ENCODE measurements at regions not wholly inside any gene's neighbourhood (a gene's known extent, or its start where the extent isn't known, plus 50 kb on each side); places are given as distances from the start of the nearest gene placed in this dataset.

GRCh38 chr1:234906654-234907053, 222.0 kb downstream of the TOMM20 start:
- Mint-ChIP-seq H3K27ac (ENCODE audit: unreplicated experiment) (no peak overlapping the region), H3K27me3 (ENCODE audit: low read depth) (no peaks in the 10 kb centered on the region), H3K4me1 (peaks cover 9% of the 10 kb centered on the region), H3K4me3 (no peak overlapping the region), H3K36me3 (ENCODE audit: low read depth) (no peaks in the 10 kb centered on the region), H3K9me3 (no peaks in the 10 kb centered on the region)
- TF ChIP-seq, protein P1, sequence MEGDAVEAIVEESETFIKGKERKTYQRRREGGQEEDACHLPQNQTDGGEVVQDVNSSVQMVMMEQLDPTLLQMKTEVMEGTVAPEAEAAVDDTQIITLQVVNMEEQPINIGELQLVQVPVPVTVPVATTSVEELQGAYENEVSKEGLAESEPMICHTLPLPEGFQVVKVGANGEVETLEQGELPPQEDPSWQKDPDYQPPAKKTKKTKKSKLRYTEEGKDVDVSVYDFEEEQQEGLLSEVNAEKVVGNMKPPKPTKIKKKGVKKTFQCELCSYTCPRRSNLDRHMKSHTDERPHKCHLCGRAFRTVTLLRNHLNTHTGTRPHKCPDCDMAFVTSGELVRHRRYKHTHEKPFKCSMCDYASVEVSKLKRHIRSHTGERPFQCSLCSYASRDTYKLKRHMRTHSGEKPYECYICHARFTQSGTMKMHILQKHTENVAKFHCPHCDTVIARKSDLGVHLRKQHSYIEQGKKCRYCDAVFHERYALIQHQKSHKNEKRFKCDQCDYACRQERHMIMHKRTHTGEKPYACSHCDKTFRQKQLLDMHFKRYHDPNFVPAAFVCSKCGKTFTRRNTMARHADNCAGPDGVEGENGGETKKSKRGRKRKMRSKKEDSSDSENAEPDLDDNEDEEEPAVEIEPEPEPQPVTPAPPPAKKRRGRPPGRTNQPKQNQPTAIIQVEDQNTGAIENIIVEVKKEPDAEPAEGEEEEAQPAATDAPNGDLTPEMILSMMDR (conservative IDR thresholded peaks at IDR 0.05): no peak
- DNase-seq (ENCODE audit: low read depth, low spot score): no peak

DNA sequence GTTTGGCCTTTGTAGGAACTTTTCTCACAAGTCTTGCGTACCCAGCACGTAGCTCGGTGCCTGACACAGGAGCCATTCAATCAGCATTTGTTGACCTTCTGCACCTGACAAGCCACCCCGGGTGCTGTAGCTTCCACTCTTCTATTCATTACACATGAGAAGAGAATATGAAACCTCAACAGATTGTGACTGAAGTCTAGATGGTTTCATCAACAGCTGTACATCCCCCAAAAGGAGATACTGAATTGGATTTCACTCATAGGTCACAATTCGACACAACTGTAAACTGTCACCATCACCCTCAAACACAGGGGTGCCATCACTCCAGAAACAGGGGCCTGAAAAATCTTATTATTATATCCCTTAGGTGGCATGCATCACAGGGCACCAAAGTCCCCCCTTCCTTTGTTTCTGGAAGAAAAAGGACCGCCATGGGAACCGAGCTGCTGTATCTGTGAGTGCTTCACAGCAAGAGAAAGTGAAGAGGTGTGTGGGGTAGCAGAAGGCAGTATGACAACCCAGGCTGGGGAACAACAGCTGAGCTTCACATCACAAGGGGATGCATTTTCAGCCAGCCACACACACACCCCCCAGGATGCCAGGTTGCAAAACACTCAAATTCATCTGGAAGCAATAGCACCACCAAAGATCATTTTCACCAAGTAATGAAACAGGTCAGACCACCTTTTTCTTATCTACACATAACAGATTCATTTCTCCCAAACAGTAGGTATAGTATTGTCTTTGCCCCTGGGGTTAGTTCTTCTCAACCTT, 225.7 kb downstream of the TOMM20 start:
- H3K9me3 Mint-ChIP-seq: no peaks in the 10 kb centered on the region
- H3K4me3 Mint-ChIP-seq: no peak overlapping the region
- no peaks in the 10 kb centered on the region for H3K27me3 Mint-ChIP-seq (ENCODE audit: low read depth)
- no peaks in the 10 kb centered on the region for H3K36me3 Mint-ChIP-seq (ENCODE audit: low read depth)
- no peak for DNase-seq (ENCODE audit: low read depth, low spot score)
- H3K27ac Mint-ChIP-seq (ENCODE audit: unreplicated experiment): no peak overlapping the region
- TF ChIP-seq, protein P1 (conservative IDR thresholded peaks at IDR 0.05): no peak
- peaks cover 4% of the 10 kb centered on the region for H3K4me1 Mint-ChIP-seq

DNA sequence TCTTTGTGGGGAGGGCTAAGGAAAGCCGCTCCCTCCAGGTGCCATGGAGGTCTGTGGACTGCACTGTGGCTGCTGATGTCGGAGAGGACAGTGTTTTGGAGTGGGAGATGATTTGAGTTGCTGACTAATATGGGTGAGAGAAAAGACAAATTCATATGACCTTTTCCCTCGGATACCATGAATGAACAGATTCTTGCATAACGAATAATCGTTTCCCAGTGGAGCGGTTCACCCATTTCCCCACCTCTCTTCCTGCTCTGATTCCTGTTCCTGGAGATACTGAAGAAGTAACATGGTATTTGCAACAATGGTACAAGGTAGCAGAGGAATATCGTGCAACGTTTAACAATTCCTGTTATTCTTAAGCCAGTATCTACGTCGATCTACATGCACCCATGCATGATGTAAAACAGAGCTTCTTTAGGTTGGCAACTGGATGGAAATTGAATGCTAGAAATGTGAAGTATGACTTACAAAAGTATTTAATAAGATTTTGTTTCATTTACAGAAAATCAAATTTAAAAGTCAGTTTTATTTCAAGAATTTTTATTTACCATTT, 227.1 kb downstream of the TOMM20 start:
- no peaks in the 10 kb centered on the region for H3K9me3 Mint-ChIP-seq
- DNase-seq (ENCODE audit: low read depth, low spot score): no peak
- H3K4me3 Mint-ChIP-seq: no peak overlapping the region
- TF ChIP-seq, protein P1 (conservative IDR thresholded peaks at IDR 0.05): no peak
- no peak overlapping the region for H3K27ac Mint-ChIP-seq (ENCODE audit: unreplicated experiment)
- no peaks in the 10 kb centered on the region for H3K27me3 Mint-ChIP-seq (ENCODE audit: low read depth)
- no peaks in the 10 kb centered on the region for H3K36me3 Mint-ChIP-seq (ENCODE audit: low read depth)
- peaks cover 4% of the 10 kb centered on the region for H3K4me1 Mint-ChIP-seq

DNA sequence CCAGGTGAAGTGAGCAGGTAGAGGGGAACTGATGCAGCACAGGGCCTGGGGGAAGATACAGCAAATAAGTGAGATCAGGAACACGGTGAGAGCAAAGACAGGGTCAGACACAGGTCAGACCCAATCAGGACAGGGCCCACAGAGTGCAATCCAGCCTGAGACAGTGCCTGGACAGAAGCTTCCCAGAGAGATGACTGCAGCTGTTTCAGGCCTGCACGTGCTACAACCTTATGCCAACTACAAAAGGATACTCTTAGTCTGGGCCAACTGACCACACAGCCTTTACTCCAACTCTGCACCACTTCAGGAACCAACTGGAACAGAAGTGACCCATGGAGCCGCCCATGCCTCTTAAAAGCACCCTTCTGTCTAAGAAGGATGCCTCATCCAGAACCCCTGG, 228.0 kb downstream of the TOMM20 start:
- no peaks in the 10 kb centered on the region for H3K9me3 Mint-ChIP-seq

DNA sequence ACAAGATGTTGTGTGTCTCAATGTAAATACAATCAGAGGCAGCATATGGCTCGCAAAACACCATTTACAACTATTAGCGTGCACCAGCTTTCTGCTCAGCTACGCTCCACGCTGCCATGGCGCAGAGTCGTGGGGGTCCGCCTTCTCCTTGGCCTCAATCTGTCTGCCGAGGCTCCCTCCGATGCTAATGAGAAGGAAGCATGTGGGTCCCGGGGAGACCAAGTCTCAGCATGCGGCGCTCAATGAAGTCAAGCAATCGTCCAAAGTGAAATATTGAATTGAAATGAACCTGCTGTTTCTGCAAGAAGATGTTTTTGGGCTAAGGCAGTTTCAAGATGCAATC, 228.9 kb downstream of the TOMM20 start:
- no peak for DNase-seq (ENCODE audit: low read depth, low spot score)
- peaks cover 4% of the 10 kb centered on the region for H3K4me1 Mint-ChIP-seq
- H3K27me3 Mint-ChIP-seq (ENCODE audit: low read depth): no peaks in the 10 kb centered on the region
- TF ChIP-seq, protein P1 (conservative IDR thresholded peaks at IDR 0.05): no peak
- no peak overlapping the region for H3K27ac Mint-ChIP-seq (ENCODE audit: unreplicated experiment)
- no peaks in the 10 kb centered on the region for H3K9me3 Mint-ChIP-seq
- H3K4me3 Mint-ChIP-seq: no peak overlapping the region
- no peaks in the 10 kb centered on the region for H3K36me3 Mint-ChIP-seq (ENCODE audit: low read depth)

More for the DNA sequence above, 228.0 kb downstream of the TOMM20 start:
- Mint-ChIP-seq H3K27ac (ENCODE audit: unreplicated experiment) (no peak overlapping the region), H3K4me1 (peaks cover 4% of the 10 kb centered on the region), H3K36me3 (ENCODE audit: low read depth) (no peaks in the 10 kb centered on the region), H3K4me3 (no peak overlapping the region), H3K27me3 (ENCODE audit: low read depth) (no peaks in the 10 kb centered on the region)
- TF ChIP-seq, protein P1 (conservative IDR thresholded peaks at IDR 0.05): no peak
- DNase-seq (ENCODE audit: low read depth, low spot score): no peak

All from neural crest cell (in vitro differentiated cells).